ENCODE measurements at regions not wholly inside any gene's neighbourhood (a gene's known extent, or its start where the extent isn't known, plus 50 kb on each side); places are given as distances from the start of the nearest gene placed in this dataset.
A peak's percentile ranks its signal among the peaks of the same experiment; 100 is the strongest.
"Not testable (repeated sequence)": the region's sequence is repeated elsewhere in the genome, so short reads cannot be mapped to it uniquely, and the experiment has no call there.

DNA sequence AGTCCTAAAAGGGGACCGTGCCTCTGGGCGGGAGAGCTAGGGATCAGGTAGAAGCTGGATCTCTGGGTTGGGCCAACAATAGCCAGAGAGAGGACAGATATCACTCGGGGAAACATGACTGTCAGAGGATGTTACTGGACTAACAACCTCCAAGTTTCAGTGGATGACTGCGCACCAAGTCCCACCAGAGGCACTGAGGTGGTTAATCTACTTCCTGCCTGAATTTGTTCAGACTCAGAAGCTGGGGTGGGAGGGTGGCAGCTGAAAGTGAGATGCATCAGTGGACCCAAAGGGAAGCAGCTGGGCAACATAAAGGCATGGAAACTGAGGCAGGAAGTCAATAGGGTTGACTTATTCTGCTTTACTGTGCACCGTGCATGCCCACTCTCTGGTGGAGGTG, 130.1 kb upstream of the SLC44A1 start:
- no peak for DNase-seq

DNA sequence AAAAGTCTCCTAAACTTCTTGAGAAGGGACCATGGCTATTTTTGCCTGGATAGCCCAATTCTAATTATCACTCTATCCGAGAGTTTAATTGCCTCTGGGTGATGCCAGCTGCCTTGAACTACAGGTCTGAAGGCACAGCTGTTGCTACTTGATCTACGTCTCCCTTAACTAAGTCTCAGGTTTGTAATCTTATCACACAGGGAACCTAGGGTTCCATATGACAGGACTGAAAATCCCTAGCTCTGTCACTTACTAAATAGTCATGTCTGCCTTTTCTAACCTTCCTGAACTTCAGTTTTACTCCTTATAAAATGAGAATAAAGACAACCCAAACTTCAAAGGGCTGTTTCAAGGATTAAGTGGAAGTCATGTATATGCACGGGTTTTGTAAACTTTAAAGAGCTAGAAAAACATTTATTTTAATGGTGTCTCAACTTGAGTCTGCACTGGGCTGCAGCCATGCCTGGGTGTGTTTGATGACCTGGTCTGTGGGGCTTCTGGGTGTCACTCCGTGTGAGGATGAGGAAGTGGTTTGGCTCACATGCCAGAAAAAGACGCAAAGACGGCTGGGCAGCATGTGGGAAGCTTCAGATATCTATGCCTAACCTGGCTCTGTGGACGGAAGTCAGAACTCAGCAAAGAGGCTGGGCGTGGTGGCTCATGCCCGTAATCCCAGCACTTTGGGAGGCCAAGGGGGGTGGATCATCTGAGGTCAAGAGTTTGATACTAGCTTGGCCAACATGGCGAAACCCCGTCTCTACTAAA, 129.3 kb upstream of the SLC44A1 start:
- DNase-seq: no peak

DNA sequence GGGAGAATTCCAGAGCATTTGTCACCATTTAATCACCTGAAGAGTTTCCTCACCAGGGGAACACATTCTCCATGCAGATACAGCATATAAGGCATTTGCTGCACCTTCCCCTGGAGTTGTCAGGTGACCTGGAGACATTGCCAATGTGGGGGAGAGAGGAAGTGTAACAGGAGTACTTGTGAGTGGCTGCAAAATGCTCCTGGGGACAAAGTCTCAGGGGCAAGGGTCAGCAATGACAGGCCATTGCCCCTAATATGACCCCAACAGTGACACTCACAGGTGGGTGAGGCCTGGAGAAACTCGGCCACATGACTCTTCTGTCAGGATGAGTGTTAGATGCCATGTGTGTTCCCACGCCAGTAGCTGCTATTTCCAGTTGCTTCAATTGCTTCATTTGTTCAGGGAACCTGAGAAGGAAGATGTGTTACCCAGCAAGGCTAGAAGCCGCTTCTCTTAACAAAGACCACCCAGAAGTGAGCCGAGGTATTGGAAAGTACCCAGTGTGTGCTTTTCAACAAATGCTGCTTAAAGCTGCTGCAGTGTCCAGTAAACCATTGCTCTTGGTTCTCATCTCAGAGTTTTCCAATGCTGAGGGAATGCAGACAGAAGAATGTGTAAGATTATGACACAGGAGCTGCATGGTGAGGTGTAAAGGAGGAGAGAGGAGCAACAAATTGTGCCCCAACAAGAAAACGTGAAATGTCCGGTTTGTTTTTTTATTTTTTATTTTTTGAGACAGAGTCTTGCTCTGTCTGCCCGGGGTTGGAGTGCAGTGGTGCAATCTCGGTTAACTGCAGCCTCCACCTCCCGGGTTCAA, 128.2 kb upstream of the SLC44A1 start:
- DNase-seq: no peak

DNA sequence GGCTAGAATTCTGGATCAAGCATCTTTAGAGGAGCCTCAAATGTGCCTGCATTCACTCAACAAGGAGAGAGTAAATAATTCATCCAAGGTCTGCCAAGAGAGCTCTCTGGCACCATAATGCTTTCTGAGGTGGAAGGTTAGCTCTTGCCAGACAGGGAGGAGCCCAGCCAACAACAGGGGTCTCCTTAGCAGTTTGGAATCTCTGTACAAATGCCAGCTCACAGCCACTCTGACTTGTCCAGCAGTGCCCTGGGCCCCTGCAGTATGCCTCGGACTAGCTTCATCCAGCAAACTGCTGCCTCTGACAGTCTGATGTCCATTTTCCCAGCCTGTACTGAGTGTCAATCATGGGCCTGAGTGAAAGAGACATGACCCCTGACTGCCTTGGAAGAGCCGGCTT, 127.2 kb upstream of the SLC44A1 start:
- no peak for DNase-seq

DNA sequence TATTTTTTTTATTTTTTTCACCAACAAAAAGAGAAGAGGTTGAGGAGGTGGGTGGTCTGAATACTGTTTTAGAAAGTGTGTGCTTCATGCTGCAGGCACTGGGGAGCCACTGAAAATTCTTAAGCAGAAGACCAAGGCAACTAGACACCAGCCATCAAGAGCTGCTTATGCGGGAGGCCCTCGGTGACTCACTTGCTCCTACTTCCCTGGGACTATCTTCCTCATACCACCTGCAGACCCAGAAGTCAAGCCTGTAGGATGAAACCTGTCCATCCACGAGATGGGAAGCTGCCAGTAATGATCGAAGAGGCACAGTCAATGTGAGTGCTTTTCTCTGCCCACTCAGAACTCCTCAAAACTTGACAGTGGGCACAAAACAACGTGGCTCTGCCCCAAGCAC, 125.8 kb upstream of the SLC44A1 start:
- no peak for DNase-seq

DNA sequence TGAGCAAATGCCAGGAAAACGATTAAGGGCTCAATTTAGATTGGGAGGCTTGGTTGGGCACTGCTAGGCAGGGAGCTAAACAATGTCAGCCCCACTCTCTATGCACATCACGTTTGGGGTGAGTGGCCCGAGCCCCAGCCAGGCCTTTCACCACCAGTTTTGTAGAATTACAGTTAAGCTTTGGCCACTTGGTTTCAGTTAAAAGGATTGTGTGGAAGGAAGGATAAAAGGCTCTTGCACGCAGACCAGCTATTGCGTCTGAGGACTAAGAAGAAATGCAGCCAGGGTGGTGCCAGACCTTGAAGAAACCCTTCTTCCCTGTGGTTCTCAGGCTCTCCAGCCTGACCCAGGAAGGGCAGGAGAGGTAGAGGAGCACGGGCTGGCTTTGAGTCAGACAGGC, 125.3 kb upstream of the SLC44A1 start:
- DNase-seq: no peak

DNA sequence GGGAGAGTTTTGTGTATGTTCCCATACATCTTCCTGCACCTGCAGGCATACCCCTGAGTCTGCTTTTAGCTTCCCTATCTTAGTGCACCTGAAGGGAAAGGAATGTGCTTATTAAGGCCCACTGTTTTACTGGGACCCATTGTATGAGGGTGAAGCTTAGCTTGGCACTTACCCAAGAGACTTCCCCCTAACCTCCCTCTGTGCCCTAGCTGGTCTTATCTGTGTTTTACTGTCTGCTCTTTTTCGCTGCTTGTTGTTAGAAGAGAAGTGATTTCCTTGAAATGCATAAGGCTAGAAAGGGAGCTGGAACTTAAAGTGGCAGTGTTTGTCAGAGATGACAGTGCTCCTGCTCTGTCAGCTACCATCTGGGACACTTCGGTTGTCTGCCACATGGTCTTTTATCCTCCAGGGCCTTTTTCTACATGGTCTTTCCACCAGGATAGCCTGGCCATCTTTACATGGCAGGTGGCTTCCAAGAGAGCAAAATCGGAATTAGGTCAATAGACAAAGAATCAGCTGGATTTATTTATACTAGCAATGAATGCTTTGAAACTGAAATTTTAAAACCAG, 122.5 kb upstream of the SLC44A1 start:
- no peak for DNase-seq

DNA sequence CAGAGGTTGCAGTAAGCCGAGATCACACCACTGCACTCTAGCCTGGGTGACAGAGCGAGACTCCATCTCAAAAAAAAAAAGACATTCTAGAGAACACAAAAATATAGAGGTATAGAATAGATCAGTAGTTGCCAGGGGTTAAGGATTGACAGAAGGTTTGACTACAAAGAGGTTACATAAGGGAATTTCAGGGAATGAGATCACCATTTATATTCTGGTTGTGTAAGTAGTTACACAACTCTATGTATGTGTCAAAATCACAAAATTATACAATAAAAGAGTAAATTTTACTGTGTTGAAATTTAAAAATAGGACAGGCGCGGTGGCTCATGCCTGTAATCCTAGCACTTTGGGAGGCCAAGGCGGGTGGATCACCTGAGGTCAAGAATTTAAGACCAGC, 119.9 kb upstream of the SLC44A1 start:
- DNase-seq: not testable (repeated sequence)

DNA sequence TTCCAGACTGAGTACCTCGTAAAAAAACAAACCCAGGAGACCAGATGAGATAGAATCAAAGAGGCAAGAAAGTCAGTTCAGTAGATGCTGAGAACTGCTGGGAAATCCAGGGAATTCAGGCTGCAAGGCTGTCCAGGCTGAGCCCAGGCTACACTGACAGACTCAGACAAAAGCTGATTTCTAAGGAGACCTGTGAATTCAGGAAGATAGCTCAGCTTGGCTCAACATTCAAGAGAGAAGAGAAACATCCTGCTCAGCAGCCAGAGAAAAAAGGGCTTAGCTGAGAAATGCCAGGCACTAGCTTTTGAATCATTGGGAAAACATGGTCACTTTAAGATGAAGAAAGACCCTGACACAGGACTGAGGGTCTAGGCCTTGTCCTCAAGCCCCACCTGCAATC, 118.2 kb upstream of the SLC44A1 start:
- no peak for DNase-seq

DNA sequence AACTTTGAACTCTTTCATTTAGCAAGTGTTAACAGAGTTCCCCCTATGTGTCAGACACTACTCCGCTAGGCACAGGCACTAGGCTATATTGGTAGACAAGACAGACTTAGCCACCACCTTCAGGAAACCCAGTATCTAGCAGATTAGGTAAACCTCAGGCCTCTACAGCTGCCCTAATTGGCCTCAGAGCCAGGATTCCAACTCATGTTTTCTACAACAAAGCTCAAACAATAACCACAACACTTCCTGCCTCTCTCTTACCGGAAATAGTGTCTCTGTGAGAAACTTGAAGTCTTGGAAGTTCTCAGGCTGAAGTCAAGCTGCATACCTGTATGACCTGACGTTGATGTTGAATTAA, 116.6 kb upstream of the SLC44A1 start:
- no peak for DNase-seq

DNA sequence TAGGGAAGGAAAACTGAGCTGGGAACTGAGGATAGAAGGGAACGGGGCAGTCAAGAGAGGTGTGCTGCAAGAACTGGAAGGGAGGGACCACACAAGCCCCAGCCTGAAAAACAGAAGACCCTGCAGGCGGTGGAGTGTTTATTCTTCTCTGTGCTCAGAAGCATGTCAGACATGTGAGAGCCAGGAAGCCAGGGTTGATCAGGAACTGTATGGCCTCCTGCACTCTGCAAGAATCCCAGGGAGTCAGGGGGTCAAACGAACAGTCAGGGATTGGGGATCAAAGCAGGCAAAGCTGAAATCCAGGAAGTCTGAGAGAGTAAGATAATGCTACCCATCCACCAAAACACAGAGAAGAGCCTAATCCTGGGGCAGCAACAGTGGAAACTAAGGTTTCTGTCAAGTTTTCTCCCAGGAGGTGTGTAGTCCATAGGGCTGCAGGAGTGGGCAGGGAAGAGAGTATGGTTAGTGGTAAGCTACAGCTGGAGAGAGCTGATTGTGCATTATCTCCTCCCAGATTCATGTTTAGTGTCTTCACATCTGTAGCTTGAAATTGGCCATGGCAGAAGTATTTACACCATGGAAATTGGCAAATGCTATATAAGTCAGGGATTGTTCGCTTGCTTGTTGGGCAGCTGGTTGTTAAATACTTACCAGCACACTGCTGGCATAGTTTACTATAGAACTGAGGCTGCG, 115.4 kb upstream of the SLC44A1 start:
- no peak for DNase-seq

DNA sequence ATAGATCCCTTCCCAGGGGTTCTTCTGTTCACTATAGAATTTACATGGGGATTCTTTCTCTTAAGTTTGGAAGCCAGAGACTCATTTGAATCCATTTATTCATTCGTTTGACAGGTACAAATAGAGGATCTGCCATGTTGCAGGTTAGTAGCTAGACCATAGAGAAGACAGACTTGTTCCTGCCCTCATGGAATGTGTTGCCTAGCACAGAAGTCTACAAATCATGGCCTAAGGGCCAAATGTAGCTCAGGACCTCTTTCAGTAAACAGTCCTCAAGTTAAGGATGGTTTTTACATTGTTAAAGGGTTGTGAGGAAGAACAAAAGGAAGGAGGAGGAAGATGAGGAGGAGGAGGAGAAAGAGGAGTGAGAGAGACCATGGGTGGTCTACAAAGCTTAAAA, 114.7 kb upstream of the SLC44A1 start:
- DNase-seq: no peak

DNA sequence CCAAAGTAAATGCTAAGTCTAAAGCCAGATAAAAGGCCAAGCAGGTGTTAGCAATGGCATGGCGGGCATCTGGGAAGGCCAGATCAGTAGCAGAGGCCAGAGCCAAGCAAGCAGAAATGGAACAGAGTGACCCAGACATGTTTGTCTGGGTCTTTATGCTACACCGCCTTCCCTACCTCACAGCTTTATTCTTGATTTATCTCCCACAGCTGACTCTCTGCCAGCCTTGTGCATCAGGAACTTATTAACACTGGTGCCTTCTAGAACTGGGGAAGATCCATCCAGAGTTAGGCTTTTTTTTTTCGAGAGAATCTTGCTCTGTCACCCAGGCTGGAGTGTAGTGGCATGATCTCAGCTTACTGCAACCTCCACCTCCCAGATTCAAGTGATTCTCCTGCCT, 112.5 kb upstream of the SLC44A1 start:
- DNase-seq: no peak

DNA sequence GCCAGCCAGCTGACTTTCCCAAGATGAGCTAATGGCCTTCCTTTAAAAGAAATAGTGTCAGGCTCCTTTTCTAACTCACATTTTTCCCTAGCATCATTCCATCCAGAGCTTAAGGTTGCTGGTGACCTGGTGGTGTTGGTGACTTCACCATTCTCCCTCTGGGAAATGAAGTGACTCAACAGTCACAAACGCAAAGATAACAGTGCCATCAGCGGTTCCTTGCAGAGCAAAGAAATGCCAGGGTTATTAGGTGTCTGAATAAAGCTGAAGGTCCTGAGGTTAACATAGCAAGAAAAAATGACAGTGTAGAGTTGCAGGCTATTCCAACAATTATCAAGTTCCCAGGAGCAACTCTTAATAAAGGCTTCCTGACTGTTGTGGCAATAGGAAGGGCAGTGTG, 111.8 kb upstream of the SLC44A1 start:
- DNase-seq: no peak

DNA sequence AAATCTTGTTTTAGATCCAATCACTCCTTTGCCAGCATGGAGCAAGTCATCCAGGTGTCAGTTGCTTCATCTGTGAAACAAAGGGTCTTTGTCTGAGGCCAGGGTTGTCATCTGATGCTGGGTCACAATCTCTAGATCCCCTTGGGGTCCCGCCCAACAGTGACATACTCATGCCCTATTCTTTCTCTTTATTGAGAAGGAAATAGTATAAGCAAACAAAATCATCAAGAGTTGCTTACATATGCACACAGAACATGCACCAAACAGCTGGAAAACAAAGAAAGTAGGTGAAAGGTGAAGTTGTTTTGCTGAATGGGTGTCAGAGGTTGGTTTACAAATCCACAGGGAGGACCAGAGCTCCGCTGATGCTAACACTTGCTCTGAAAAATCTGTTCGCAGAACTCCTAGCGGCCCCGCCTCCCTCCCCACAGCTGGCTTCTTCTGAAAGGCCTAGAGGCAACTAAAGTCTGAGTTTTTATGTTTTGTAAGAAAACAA, 106.1 kb upstream of the SLC44A1 start:
- no peak for DNase-seq

DNA sequence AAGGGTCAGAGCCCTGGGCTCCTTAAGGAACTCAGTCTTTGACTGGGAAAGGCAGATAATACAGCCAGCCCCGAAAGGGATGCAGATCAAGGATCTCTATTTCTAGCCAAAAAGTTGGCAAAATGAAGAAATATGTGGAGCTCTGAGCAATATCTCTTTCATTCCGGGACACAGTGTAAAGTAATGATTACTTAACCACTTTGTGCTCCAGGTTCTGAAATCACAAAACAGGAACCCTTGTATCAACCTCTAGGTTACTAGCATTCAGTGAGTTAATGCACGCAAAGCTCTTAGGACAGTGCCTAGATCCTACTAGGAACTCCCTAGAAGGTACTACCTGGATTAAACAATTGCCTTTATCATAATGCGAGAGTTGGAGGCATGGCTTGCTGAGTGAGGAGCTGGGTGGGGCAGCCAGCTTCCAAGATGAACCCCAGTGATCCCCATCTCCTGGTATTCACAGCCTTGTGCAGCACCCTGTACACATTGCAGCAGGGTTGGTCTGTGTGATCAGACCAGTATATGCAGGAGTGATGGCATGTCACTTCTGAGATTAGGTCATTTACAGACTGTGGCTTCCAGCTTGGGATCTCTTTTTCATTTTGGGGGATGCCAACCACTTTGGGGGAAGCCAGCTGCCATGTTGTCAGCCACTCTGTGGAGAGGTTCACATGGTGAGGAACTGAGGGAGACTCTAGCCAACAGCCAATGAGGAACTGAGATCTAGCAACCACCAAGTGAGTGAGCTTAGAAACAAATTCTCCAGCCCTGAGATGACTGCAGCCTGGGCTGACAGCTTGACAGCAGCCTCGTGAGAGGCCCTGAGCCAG, 103.1 kb upstream of the SLC44A1 start:
- DNase-seq: peak in 1 of 2 donors; percentile 30

DNA sequence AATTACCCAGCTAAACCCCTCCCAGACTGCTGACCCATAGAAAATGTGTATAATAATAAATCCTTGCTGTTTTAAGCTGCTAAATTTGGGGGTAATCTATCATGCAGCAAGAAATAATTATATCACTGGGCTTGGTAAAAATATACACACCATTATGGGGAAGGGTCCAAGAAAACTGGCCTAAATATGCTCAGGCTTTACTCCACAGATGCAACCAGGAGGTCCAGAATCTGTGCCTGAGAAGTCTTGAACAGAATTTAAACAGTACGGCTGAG, 102.5 kb upstream of the SLC44A1 start:
- DNase-seq: peak in 1 of 2 donors; percentile 21

DNA sequence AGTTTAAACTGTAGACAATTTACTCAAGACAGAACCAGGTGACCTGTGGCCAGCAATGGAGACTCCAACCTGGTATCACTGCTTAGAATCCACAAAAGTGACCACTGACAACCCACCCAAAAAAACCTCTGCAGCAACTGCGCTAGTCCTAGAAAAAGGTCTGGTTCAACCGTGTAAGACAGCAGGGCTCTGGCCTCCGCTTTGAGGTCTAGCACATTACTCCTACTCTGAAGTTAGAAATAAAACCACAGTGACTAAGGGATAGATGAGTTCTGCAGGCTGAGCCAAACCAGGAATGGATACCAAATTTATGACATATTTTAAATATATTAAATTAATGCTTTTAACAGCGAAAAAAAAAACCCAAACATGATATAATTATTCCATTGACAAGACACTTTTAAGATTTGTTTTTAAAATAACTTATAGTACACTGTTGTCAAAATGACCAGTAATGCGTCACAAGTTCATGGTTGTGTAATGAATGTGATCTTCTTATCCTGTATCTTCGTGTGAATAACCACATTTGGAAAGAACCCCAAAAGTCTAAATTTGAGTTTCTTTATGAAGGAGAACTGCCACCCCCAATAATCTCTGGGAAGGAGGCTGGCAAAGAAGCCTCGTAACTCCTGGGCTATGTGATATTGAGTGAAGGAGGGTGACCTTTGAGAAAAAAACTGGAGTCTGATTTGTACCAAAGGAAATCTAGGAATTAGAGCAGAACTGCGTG, 101.9 kb upstream of the SLC44A1 start:
- no peak for DNase-seq

DNA sequence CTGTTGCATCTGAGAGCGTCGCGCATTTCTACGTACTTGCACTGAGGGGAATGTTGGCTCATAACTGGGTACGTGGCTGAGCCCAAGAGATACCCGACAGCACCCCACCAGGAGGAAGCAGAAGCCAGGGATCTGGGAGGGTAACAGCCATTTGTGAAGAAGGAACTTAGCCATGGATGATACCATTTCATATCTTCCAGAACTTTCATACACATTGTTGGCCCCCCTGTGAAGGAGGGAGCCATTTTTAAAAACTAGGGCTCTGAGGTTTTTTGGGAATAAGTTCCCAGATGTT, 101.4 kb upstream of the SLC44A1 start:
- DNase-seq: no peak

DNA sequence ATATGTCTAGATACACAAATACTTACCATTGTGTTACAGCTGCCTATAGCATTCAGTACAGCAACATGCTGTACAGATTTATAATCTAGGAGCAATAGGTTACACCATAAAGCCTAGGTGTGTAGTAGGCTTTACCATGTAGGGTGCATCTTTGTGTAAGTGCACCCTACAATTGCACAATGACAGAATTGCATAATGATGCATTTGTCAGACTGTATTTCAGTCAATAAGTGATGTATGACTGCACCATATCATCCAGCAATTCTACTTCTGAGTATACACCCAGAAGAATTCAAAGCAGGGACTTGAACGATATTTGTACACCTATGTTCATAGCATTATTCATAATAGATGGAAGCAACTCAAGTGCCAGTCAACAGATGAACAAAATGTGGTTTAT, 100.4 kb upstream of the SLC44A1 start:
- DNase-seq: no peak

DNA sequence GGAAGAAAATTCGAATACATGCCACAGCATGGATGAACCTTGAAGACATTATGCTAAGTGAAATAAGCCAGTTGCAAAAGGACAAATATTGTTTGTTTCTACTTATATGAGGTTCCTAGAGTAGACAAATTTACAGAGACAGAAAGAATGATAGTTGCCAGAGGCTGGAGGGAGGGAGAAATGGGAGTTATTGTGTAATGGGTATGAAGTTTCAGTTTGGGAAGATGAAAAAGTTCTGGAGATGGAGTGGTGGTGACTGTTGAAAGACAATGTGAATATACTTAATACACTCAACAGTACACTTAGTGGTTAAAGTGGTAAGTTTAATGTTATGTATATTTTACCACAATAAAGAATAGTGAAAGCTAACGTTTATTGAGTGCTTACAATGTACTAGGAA, 99.6 kb upstream of the SLC44A1 start:
- DNase-seq: no peak
